Endothelial cell of umbilical vein (primary cell): ENCODE measurements at regions not wholly inside any gene's neighbourhood (a gene's known extent, or its start where the extent isn't known, plus 50 kb on each side); places are given as distances from the start of the nearest gene placed in this dataset.

Experiments
- CTCF ChIP-seq, 2 donors: IDR thresholded peaks; 1 replicate in 1 of 2; 2 replicates in 1 of 2; pipeline ENCODE4 v1.5.1; 2011; ENCODE audit warnings: low read length in 2 of 2, mild to moderate bottlenecking in 2 of 2, moderate library complexity in 2 of 2, control low read depth in 1 of 2, inconsistent platforms in 1 of 2, low read depth in 1 of 2; ENCODE audit not compliant: insufficient read depth in 1 of 2; ENCODE audit errors: extremely low read depth in 1 of 2
- GATA2 ChIP-seq: IDR thresholded peaks from 2 replicates; pipeline ENCODE4 v1.7.0; 2011; ENCODE audit warnings: low read depth, mild to moderate bottlenecking, moderate library complexity, mixed read lengths, low read length; ENCODE audit not compliant: insufficient read length, insufficient read depth
- POLR2A ChIP-seq: IDR thresholded peaks from 2 replicates; pipeline ENCODE4 v1.6.1; 2012; ENCODE audit warnings: low read depth, mild to moderate bottlenecking, control low read depth, low read length
- POLR2AphosphoS5 ChIP-seq: IDR thresholded peaks from 2 replicates; pipeline ENCODE4 v1.6.1; 2012; ENCODE audit warnings: low read depth, mild to moderate bottlenecking, control low read depth, low read length, moderate library complexity; ENCODE audit not compliant: insufficient read depth

GRCh38 chr5:3322642-3323041 lies 273.0 kb upstream of the IRX1 start:
- TF ChIP-seq CTCF (IDR thresholded peaks at IDR 0.05; ENCODE audit: extremely low read depth in 1 of 2, insufficient read depth in 1 of 2, low read depth in 1 of 2, low read length in 2 of 2) (no peak), POLR2AphosphoS5 (no peak), GATA2 (no peak), POLR2A (no peak)
